ENCODE measurements at regions not wholly inside any gene's neighbourhood (a gene's known extent, or its start where the extent isn't known, plus 50 kb on each side); places are given as distances from the start of the nearest gene placed in this dataset.

DNA sequence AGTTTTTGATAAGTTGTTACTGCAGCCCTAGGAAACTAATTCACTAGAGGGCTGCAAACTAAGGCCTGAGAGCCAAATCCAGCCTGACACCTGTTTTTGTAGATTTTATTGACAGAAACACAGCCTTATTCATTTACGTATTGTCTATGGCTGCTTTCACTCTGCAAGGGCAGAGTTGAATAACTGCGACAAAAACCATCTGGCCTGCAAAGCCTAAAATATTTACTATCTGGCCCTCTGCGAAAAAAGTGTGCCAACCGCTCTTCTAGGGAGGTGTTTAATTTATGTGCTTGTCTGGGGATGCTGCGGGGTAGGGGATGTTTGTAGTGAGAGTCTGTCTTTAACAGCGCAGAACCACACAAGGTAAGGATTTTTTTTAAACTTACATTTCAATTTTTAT is 165.0 kb upstream of the RBFOX1 start:
- TF ChIP-seq POLR2A (IDR thresholded peaks at IDR 0.05), result no peak
- TF ChIP-seq, protein P1, sequence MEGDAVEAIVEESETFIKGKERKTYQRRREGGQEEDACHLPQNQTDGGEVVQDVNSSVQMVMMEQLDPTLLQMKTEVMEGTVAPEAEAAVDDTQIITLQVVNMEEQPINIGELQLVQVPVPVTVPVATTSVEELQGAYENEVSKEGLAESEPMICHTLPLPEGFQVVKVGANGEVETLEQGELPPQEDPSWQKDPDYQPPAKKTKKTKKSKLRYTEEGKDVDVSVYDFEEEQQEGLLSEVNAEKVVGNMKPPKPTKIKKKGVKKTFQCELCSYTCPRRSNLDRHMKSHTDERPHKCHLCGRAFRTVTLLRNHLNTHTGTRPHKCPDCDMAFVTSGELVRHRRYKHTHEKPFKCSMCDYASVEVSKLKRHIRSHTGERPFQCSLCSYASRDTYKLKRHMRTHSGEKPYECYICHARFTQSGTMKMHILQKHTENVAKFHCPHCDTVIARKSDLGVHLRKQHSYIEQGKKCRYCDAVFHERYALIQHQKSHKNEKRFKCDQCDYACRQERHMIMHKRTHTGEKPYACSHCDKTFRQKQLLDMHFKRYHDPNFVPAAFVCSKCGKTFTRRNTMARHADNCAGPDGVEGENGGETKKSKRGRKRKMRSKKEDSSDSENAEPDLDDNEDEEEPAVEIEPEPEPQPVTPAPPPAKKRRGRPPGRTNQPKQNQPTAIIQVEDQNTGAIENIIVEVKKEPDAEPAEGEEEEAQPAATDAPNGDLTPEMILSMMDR (IDR thresholded peaks at IDR 0.05), result no peak
